GM21367 (cell line): ENCODE measurements at regions not wholly inside any gene's neighbourhood (a gene's known extent, or its start where the extent isn't known, plus 50 kb on each side); places are given as distances from the start of the nearest gene placed in this dataset.
"Not testable (repeated sequence)": the region's sequence is repeated elsewhere in the genome, so short reads cannot be mapped to it uniquely, and the experiment has no call there.

Experiments
- ATAC-seq: cut with Tn5 transposase; IDR thresholded peaks from one replicate; pipeline ENCODE4 v1.9.1; 2021; ENCODE audit not compliant: unreplicated experiment

DNA sequence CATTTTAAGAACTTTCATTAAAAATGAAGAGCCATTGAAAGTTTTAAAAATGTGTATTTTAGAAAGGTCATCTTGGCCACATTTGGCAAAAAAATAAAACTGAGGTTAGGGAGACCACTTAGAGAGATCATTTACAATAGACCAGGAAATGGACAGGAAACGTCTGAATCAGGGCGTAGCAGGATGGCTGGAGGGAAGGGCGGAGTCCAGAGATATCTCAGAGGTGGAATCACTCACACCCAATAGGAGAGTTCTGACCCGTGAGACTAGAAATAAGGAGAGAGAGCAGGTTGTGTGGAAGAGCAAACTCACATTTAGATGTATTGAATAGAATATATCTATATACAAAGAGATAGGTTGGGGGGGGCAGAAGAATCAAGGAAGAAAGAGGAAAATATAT, 373.4 kb downstream of the METTL4 start:
- ATAC-seq, result no peak

DNA sequence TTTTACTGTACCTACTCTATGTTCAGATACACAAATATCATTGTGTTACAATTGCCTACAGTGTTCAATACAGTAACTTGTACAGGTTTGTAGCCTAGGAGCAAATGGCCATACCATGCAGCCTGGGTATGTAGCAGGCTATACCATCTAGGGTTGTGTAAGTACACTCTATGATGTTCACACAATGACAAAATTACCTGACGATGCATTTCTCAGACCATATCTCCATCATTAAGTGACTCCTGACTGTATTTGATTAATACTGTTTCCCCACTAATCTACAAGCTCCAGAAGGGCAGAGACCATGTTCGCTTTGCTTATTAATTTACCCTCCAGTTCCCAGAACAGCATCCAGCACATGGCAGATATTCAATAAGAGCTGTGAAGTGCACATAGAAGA, 372.2 kb downstream of the METTL4 start:
- ATAC-seq, result no peak

- ATAC-seq, result no peak
These were observed 370.2 kb downstream of the METTL4 start for GRCh38 chr18:2201036-2201600.

DNA sequence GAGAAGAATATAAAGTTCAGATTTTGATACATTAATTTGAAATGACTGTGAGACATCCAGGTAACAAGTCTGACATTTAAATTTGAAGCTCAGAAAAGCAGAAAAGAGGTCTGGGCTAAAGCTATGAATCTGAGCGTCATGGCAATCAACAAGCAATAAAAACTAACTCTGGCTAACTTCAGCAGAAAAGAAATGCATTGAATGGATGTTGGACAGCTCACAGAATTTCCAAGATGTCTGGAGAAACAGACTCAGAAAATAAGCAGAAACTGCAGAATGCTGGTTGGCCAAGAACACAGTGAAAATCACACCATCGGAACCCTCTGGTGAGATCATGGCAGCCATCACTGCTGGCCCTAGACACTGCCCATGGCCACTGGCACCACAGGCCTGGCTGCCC, 366.6 kb downstream of the METTL4 start:
- no peak for ATAC-seq

- ATAC-seq, result no peak
These were observed 364.0 kb downstream of the METTL4 start for GRCh38 chr18:2207294-2207693.

GRCh38 chr18:2212598-2213205, 358.6 kb downstream of the METTL4 start:
- no peak for ATAC-seq

GRCh38 chr18:2213905-2214304, 357.4 kb downstream of the METTL4 start:
- no peak for ATAC-seq

DNA sequence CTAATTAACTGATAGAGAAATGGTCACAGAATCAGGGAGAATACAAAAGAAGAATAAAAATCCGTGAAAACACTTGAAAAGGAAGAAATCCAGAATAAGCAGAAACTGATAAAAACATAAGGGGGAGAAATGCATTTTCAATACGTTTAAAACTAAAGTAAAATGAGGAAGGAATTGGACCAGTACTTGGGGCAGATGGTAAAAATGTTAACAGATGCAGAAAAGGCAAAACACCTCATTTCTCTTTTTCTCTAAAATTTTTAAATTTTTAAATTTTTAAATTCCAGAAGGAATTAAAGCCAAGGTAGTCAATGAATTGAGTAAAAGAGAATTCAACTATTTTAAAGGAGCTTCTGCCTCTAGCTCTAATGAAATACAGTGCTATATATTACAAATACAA, 353.9 kb downstream of the METTL4 start:
- no peak for ATAC-seq

DNA sequence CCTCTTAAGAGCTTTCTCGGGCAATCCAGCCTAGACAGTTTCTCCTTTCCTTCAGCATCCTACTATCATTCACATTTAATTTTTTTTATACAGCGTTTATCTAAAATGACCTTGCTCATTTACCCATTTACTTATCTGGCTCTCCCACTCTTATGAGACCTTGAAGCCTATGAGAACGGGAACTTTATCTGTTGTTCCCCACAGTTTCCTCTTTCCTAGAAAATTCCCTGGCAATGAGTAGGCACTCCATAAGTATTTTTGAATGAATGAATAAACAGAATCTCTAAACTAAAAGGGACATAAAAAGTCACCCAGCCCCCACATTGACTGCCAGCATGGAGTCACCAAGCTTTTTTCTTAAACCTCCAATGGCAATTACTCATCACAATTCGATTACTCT, 353.2 kb downstream of the METTL4 start:
- ATAC-seq, result no peak

DNA sequence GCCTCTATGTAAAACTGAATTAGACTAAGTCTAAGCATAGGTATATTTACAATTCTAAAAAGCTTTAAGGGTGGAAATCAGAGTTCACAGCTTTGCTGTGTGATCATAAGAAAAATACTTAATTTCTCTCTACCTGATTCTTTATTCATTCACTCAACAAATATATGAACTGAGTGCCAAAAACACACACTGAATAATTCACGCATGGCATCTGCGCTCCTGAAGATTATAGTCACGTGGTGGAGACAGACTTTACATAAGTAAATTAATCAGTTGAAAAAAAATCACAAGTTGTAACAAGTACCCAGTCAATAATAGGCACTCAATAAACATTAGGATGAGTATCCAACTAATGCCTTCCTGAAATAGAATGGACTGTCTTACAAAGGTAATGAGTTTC, 351.6 kb downstream of the METTL4 start:
- ATAC-seq, result no peak

- ATAC-seq, result no peak
These were observed 348.8 kb downstream of the METTL4 start for GRCh38 chr18:2222270-2223185.

- no peak for ATAC-seq
These were observed 347.9 kb downstream of the METTL4 start for GRCh38 chr18:2223449-2223848.

DNA sequence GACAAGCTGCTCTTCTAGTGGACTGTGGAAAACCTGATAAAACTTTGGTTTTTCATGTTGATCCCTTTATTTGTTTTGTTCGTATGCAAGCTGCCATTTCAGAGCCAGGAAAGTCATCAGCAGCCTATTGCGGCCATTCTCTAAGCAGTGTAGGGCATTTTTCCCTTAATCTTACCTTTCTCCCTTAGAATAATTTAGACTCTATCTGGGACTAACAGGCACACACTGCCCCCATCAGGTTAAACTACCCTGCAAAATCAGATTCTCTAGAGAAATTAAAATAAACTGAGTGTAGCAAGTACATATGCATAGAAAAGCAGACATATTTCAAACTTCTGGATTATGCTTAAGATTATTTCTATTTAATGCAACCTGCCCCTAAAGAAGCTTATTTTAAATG, 347.5 kb downstream of the METTL4 start:
- ATAC-seq, result no peak

DNA sequence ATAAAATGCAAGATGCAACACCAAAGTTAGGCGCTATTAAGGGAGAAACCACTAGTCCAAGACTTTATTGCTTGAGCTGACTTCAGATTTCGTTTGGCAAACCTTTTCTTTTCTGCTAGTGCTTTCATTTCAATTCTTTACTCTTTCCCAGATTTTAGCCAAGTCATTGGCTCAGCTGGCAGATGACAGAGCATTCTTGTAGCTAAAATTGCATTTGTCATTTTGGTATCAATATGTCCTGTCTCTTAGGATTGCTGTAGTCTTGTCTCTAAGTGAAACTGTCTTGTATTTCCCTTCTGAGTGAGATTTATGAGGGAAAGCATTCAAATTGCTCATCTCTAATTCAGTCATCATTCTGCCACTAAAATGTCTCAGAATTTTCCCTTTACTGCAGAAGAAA, 335.1 kb downstream of the METTL4 start:
- no peak for ATAC-seq

DNA sequence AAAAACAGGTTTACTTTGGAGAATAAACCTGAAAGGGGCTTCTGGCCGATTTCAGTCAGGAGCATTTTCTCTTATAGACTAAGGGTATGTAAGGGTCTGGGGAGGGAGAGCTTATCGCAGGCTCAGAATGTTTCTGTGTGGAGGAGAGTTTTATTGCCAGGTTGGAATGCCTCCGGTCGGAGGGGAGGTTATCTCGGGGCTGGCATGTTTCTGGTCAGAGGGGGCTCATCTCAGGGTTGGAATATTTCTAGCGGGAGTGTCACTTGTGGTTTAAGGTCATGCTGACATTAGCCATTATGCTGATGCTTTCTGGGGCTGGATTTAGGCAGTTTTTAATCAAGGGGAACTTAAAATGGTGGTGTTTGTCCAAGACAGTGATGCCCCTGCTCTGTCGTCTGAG, 333.6 kb downstream of the METTL4 start:
- ATAC-seq, result no peak

DNA sequence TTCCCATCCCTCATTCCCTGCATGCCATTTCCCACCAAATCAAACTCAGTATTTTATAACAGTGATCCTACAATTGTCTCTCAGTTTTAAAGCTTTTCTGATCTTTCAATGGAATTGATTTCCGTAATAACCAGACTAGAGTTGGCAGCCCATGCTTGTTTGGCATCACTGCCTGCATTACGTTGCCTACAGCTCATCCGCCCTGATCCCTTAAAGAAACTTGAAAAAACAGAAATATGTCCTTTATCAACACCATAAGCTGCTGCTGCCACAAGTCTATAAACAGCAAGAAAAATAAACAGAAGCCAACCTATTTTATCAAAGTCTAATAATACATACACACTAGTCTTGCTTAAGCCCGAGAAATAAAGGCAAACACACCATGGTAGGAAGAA, 331.0 kb downstream of the METTL4 start:
- ATAC-seq, result no peak

GRCh38 chr18:2244641-2245040, 326.7 kb downstream of the METTL4 start:
- no peak for ATAC-seq

GRCh38 chr18:2247101-2247500, 324.2 kb downstream of the METTL4 start:
- ATAC-seq, result not testable (repeated sequence)

- no peak for ATAC-seq
These were observed 316.3 kb downstream of the METTL4 start for GRCh38 chr18:2254977-2255376.

DNA sequence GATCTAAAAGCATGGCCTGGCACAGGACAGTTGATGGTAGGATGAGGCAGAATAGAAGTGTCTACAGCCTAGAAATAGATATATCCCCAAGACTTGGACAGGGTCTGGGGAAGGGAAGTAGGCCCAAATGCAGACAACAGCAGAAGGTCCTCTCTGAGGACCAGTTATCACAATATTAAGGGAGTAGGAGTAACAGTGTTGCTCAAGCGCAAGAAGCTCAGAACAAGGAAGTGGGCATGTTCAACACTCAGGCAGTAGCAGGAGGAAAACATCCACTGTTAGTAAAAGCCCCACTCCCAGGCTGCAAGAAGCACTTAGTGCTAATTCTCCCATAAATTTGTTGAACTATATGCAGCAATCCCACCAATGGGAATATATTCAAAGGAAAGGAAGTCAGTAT, 314.7 kb downstream of the METTL4 start:
- no peak for ATAC-seq

GRCh38 chr18:2258954-2259353, 312.4 kb downstream of the METTL4 start:
- ATAC-seq, result no peak

DNA sequence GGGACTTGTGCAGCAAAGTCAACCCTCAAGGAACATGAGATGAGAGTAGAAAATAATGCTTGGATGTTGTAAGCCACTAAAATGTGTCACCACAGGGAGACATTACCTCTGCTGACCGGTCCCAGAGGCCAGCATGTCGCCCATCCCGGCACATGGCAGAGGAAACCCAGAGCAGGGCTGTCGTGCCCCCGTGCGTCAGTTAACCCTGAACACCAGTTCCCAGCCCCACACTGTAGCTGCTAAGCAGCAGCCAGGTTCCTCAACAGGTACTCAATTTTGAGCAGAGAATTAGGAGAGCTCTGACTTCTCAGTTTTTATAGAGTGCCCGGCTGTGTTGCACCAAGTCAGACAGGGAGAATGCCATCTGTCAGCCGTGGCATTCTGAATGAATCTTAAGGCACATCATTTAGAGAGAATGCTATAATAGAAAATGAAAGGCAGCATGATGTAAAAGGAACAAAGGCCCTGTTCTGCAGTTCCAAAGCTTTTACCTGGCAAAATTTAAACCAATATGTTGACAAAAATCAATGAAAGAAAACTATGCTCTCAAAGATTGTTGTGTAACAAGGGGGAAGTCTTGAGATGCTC, 307.9 kb downstream of the METTL4 start:
- no peak for ATAC-seq
